Activated naive CD4-positive, alpha-beta T cell treated with anti-CD3 and anti-CD28 coated beads, Interleukin-2, amount 10 ng/mL, durations not matched to agents 7 days and 5 days (primary cell): ENCODE measurements at regions not wholly inside any gene's neighbourhood (a gene's known extent, or its start where the extent isn't known, plus 50 kb on each side); places are given as distances from the start of the nearest gene placed in this dataset.
"Not testable (repeated sequence)": the region's sequence is repeated elsewhere in the genome, so short reads cannot be mapped to it uniquely, and the experiment has no call there.

Source experiments
- CTCF ChIA-PET: fragments of 350-600 bp; sonication (Branson Sonifier 250); formaldehyde crosslinking; loops from one replicate; lab custom pipeline; 2021; ENCODE audit warnings: antibody characterized with exemption; lab: Charles Lee
- DNase-seq: peaks from one replicate; pipeline ENCODE4 v3.0.0-alpha.2; 2020
- H3K27ac Mint-ChIP-seq: one replicate; pipeline ENCODE4 v1.8.0; 2021; ENCODE audit warnings: mild to moderate bottlenecking, moderate library complexity, mixed read lengths
- H3K27me3 Mint-ChIP-seq: one replicate; pipeline ENCODE4 v1.8.0; 2021; ENCODE audit warnings: mild to moderate bottlenecking, mixed read lengths
- H3K36me3 Mint-ChIP-seq: one replicate; pipeline ENCODE4 v1.8.0; 2021; ENCODE audit warnings: mixed read lengths
- H3K4me1 Mint-ChIP-seq: one replicate; pipeline ENCODE4 v1.8.0; 2021; ENCODE audit warnings: mixed read lengths
- H3K4me3 Mint-ChIP-seq: one replicate; pipeline ENCODE4 v1.8.0; 2021; ENCODE audit warnings: mild to moderate bottlenecking, moderate library complexity, mixed read lengths
- H3K9me3 Mint-ChIP-seq: one replicate; pipeline ENCODE4 v1.8.0; 2021; ENCODE audit warnings: mixed read lengths

DNA sequence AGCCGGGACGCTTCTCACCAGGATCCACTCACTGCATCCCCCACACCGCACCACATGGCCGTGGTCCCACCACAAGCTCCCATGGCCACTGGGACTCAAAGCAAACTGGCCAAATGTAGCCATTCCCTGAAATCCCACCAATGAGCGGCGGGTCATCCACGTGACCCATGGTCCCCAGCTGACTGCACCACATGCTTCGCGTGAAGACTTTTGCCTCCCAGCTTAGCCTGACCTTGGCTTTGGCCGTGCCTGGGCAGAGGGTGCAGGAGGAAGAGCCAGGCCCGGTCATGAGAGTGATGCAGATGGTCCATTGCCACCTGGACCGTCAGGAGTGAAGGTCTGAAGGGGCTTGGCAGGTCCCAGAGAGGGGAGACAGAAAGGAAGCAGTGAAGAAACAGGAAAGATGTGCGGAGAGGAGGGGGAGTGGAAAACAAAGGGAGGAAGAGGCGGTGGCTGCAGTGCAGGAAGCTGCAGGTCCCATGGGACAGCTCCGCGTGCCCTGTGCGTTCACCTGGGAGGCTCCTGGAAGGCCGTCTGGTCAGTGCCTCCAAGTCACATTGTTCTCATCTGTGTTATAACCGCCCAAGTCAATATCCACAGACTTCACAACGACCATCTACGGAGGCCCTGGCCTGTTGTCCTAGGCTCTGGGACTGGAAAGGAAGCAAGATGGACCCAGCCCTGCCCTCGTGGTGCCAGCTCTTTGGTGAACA is 167.8 kb upstream of the AJAP1 start:
- Mint-ChIP-seq H3K27ac (no peak overlapping the region), H3K4me1 (no peaks in the 10 kb centered on the region), H3K36me3 (no peaks in the 10 kb centered on the region), H3K9me3 (no peaks in the 10 kb centered on the region), H3K27me3 (no peaks in the 10 kb centered on the region), H3K4me3 (no peak overlapping the region)
- no peak for DNase-seq
- CTCF ChIA-PET: no interaction called here

- no peak for DNase-seq
- H3K36me3 Mint-ChIP-seq: no peaks in the 10 kb centered on the region
- CTCF ChIA-PET: no interaction called here
- no peak overlapping the region for H3K4me3 Mint-ChIP-seq
- H3K27me3 Mint-ChIP-seq: no peaks in the 10 kb centered on the region
- H3K27ac Mint-ChIP-seq: no peak overlapping the region
- no peaks in the 10 kb centered on the region for H3K9me3 Mint-ChIP-seq
- no peaks in the 10 kb centered on the region for H3K4me1 Mint-ChIP-seq
Measured at GRCh38 chr1:4488018-4488417, 166.4 kb upstream of the AJAP1 start.

GRCh38 chr1:4489486-4489885 is 164.9 kb upstream of the AJAP1 start:
- Mint-ChIP-seq H3K4me1 (no peaks in the 10 kb centered on the region), H3K4me3 (no peak overlapping the region), H3K9me3 (no peaks in the 10 kb centered on the region), H3K27ac (no peak overlapping the region), H3K36me3 (no peaks in the 10 kb centered on the region), H3K27me3 (no peaks in the 10 kb centered on the region)
- DNase-seq: no peak
- CTCF ChIA-PET: no interaction called here

- H3K27me3 Mint-ChIP-seq, CTCF ChIA-PET: not testable (repeated sequence)
Measured at GRCh38 chr1:4489992-4490391, 164.4 kb upstream of the AJAP1 start.

GRCh38 chr1:4494027-4494426 is 160.4 kb upstream of the AJAP1 start:
- CTCF ChIA-PET: no interaction called here
- Mint-ChIP-seq H3K36me3 (no peaks in the 10 kb centered on the region), H3K4me3 (no peak overlapping the region), H3K9me3 (no peaks in the 10 kb centered on the region), H3K4me1 (no peaks in the 10 kb centered on the region), H3K27ac (no peak overlapping the region), H3K27me3 (no peaks in the 10 kb centered on the region)
- DNase-seq: no peak

More at GRCh38 chr1:4489992-4490391, 164.4 kb upstream of the AJAP1 start:
- H3K4me3 Mint-ChIP-seq, H3K36me3 Mint-ChIP-seq, H3K9me3 Mint-ChIP-seq, H3K27ac Mint-ChIP-seq, DNase-seq, H3K4me1 Mint-ChIP-seq: not testable (repeated sequence)

GRCh38 chr1:4494558-4494957 is 159.9 kb upstream of the AJAP1 start:
- H3K36me3 Mint-ChIP-seq: no peaks in the 10 kb centered on the region
- H3K9me3 Mint-ChIP-seq: no peaks in the 10 kb centered on the region
- no peak overlapping the region for H3K4me3 Mint-ChIP-seq
- H3K27ac Mint-ChIP-seq: no peak overlapping the region
- H3K4me1 Mint-ChIP-seq: no peaks in the 10 kb centered on the region
- H3K27me3 Mint-ChIP-seq: no peaks in the 10 kb centered on the region
- CTCF ChIA-PET: no interaction called here
- no peak for DNase-seq

DNA sequence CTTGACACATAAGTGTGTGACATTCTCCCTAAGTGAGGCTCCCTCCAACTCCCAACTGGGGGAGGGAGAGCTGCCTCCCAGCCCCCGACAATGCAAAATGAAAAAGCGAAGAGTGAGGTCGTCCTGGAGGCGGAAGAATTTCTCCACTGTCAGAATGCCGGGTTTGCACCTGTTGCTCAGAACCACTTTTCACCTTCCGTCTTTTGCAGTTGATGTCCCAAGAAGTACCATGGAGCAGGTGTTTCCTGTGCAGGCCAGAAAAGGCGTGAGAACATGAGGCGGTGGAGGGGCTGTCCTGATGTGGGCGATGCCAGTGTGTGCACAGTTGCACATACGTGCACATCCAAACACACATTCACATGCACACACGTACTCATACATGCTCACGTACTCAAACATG is 158.6 kb upstream of the AJAP1 start:
- no peaks in the 10 kb centered on the region for H3K4me1 Mint-ChIP-seq
- H3K4me3 Mint-ChIP-seq: no peak overlapping the region
- H3K9me3 Mint-ChIP-seq: no peaks in the 10 kb centered on the region

GRCh38 chr1:4500441-4500840 is 154.0 kb upstream of the AJAP1 start:
- H3K4me1 Mint-ChIP-seq: no peaks in the 10 kb centered on the region
- no peaks in the 10 kb centered on the region for H3K27me3 Mint-ChIP-seq
- H3K9me3 Mint-ChIP-seq: no peaks in the 10 kb centered on the region
- DNase-seq: no peak
- no peaks in the 10 kb centered on the region for H3K36me3 Mint-ChIP-seq
- no peak overlapping the region for H3K27ac Mint-ChIP-seq
- CTCF ChIA-PET: no interaction called here
- H3K4me3 Mint-ChIP-seq: no peak overlapping the region

More for the DNA sequence above, 158.6 kb upstream of the AJAP1 start:
- Mint-ChIP-seq H3K27ac (no peak overlapping the region), H3K27me3 (no peaks in the 10 kb centered on the region), H3K36me3 (no peaks in the 10 kb centered on the region)
- CTCF ChIA-PET: no interaction called here
- no peak for DNase-seq

- Mint-ChIP-seq H3K27me3 (peaks cover 12% of the 10 kb centered on the region), H3K4me3 (no peak overlapping the region), H3K27ac (no peak overlapping the region), H3K36me3 (no peaks in the 10 kb centered on the region), H3K9me3 (no peaks in the 10 kb centered on the region), H3K4me1 (no peaks in the 10 kb centered on the region)
- DNase-seq: no peak
- CTCF ChIA-PET: no interaction called here
Measured at GRCh38 chr1:4506591-4506990, 147.8 kb upstream of the AJAP1 start.

DNA sequence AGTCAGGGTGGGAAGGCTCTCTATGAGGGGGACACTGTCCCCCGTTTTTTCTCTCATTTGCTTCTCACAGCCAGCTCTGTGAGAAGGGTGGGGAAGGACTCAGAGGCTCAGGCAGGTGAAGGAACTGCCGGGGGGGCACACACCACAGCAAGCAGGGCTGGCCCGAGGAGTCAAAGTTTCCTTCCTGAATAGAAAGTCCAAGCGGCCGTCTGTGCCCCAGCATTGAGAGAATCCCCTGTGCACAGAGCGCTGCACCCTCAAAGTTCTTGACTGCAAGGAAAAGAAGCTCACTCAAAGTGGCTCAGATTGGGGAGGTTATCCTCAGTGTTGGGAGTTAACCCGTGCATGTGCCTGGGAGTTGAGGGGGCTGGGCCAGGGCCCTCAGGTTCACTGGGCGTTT is 145.2 kb upstream of the AJAP1 start:
- DNase-seq: no peak
- no peaks in the 10 kb centered on the region for H3K9me3 Mint-ChIP-seq
- CTCF ChIA-PET: no interaction called here
- peaks cover 12% of the 10 kb centered on the region for H3K27me3 Mint-ChIP-seq
- H3K4me3 Mint-ChIP-seq: no peak overlapping the region
- H3K4me1 Mint-ChIP-seq: no peaks in the 10 kb centered on the region
- H3K27ac Mint-ChIP-seq: no peak overlapping the region
- no peaks in the 10 kb centered on the region for H3K36me3 Mint-ChIP-seq

DNA sequence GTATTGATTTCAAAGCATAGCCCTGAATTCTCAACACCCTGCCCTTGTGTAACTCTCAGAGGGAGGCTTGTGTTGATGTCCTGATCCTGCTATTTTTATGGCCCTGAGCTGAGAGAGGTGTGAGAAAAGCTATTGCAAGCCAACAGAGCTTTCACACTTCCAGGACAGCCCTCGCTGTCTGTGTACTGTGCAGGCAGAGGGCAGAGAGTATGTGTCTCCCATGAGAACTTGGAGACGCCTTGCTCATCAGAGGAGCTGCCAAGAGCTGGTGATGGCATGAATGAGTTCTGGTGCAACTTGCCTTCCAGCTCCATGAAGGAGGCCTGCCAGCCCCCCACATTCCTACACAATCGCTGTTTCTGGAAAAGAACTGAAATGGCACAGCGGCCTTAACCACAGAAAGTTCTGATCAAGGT is 144.1 kb upstream of the AJAP1 start:
- Mint-ChIP-seq H3K4me3 (no peak overlapping the region), H3K27ac (no peak overlapping the region), H3K27me3 (peaks cover 12% of the 10 kb centered on the region), H3K36me3 (no peaks in the 10 kb centered on the region), H3K9me3 (no peaks in the 10 kb centered on the region), H3K4me1 (no peaks in the 10 kb centered on the region)
- no peak for DNase-seq
- CTCF ChIA-PET: no interaction called here

GRCh38 chr1:4511374-4511773 is 143.0 kb upstream of the AJAP1 start:
- CTCF ChIA-PET: no interaction called here
- Mint-ChIP-seq H3K27me3 (peaks cover 12% of the 10 kb centered on the region), H3K4me1 (no peaks in the 10 kb centered on the region), H3K4me3 (no peak overlapping the region), H3K27ac (no peak overlapping the region), H3K9me3 (no peaks in the 10 kb centered on the region), H3K36me3 (no peaks in the 10 kb centered on the region)
- DNase-seq: no peak

- no peak for DNase-seq
- CTCF ChIA-PET: no interaction called here
- Mint-ChIP-seq H3K4me3 (no peak overlapping the region), H3K27ac (no peak overlapping the region), H3K4me1 (no peaks in the 10 kb centered on the region), H3K9me3 (no peaks in the 10 kb centered on the region), H3K36me3 (no peaks in the 10 kb centered on the region), H3K27me3 (peaks cover 12% of the 10 kb centered on the region)
Measured at GRCh38 chr1:4512636-4513035, 141.8 kb upstream of the AJAP1 start.

GRCh38 chr1:4513685-4514084 is 140.7 kb upstream of the AJAP1 start:
- H3K27me3 Mint-ChIP-seq: peaks cover 11% of the 10 kb centered on the region
- no peaks in the 10 kb centered on the region for H3K4me1 Mint-ChIP-seq
- H3K36me3 Mint-ChIP-seq: no peaks in the 10 kb centered on the region
- H3K4me3 Mint-ChIP-seq: no peak overlapping the region
- no peak for DNase-seq
- no peaks in the 10 kb centered on the region for H3K9me3 Mint-ChIP-seq
- CTCF ChIA-PET: no interaction called here
- no peak overlapping the region for H3K27ac Mint-ChIP-seq

GRCh38 chr1:4515727-4516289 is 138.6 kb upstream of the AJAP1 start:
- Mint-ChIP-seq H3K4me3 (no peak overlapping the region), H3K4me1 (no peaks in the 10 kb centered on the region), H3K27me3 (peaks cover 3% of the 10 kb centered on the region), H3K36me3 (no peaks in the 10 kb centered on the region), H3K27ac (no peak overlapping the region), H3K9me3 (no peaks in the 10 kb centered on the region)
- CTCF ChIA-PET: no interaction called here
- DNase-seq: no peak
